Tongue (tissue), 1 donor: ENCODE measurements at regions not wholly inside any gene's neighbourhood (a gene's known extent, or its start where the extent isn't known, plus 50 kb on each side); places are given as distances from the start of the nearest gene placed in this dataset.
A peak's percentile ranks its signal among the peaks of the same experiment; 100 is the strongest.

ENCODE experiments used
- DNase-seq: peaks from one replicate; pipeline ENCODE4 v3.0.0-alpha.2; 2015

GRCh38 chr15:97350813-97351212 is 609.7 kb upstream of the ARRDC4 start:
- no peak for DNase-seq

- DNase-seq = no peak
Measured at GRCh38 chr15:97383516-97383915, 577.0 kb upstream of the ARRDC4 start.

GRCh38 chr15:97386940-97387339 is 573.6 kb upstream of the ARRDC4 start:
- DNase-seq = no peak

- no peak for DNase-seq
Measured at GRCh38 chr15:97401195-97401594, 559.3 kb upstream of the ARRDC4 start.

- DNase-seq = no peak
Measured at GRCh38 chr15:97401970-97402369, 558.5 kb upstream of the ARRDC4 start.

DNA sequence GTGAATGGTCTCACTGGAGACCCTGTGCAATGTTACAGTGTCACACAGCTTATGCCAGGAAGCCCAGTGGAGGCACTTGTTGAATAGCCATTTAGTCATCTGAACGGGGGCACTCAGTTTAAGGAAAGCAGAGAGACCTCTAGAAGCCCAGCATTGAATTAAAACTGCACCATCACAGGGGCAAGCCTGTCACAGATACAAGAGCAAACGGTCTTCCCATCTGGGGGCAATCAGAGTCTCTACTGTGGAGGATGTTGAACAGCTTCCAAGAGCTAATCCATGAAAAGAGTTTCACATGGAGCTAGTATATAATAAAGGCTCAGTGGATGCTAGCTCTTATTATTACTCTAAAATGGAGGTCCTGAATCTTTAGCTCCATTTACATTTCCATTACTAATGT is 553.7 kb upstream of the ARRDC4 start:
- DNase-seq = no peak

DNA sequence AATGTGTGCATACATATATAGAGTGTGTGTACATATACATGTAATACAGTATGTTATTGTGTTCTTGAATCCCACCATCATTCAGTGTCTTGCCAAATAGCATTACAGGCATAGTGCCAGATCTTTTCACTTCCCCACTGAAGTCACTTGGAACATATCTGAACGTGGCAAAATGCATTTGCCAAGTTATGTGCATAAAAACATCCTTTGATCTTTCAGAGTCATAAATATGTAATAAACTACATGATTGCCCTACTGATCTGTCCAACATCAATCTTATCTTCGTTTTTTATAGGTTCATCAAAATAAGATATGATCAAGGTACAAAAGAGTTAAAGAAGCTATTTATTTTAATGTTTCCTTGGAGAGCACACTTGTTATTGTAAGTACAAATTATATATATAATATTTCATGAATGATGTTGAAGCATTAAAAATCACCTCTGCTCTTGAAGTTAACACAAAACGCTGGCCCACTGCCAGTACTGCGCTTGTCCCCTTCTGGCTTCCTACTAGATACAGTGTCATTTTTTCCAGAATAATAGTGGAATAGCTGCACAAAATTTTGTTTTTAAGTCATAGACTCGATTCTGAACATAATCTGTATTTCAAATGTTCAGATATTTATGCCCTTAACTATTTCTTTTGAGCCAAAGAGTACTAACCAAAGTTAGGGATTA is 549.5 kb upstream of the ARRDC4 start:
- DNase-seq = no peak

- no peak for DNase-seq
Measured at GRCh38 chr15:97420130-97420529, 540.4 kb upstream of the ARRDC4 start.

GRCh38 chr15:97425596-97425995 is 534.9 kb upstream of the ARRDC4 start:
- DNase-seq = no peak

DNA sequence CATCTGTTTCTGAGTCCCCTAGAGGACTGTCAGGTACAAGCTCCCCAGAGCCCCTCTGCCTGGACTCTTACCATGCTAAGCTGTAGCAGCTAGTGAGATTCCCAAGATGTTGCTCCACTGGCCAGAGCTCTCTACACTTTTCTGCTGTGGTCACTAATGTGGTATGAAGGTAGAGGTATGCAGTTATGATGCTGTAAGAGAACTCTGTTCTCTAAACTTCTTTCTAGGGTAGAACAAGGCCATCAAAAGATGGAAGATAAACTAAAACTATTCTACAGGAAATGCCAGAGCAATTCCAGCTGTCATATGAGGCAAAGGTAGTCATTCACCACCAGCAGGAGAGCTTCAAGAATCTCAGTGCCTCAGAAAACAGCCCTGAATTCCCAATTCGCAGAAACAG is 517.4 kb upstream of the ARRDC4 start:
- no peak for DNase-seq

DNA sequence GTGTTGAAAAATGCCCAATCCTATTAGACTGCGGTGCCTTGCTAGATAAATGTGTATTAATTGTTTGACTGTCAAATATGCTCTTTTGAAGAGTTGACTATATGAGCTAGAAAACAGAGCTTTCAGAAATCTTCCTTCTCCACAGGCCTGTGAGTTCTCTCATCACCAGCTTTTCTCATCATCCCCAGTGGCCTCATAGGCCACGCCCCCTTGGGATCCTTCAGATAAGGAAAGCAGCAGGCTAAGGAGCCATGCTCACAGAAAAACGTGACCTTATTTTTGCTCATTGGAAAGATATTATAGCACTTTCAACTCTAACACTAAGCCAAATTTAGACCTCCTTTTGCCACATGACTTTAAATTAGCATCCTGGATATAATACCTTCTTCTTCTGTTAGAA is 514.4 kb upstream of the ARRDC4 start:
- DNase-seq = no peak

- DNase-seq = no peak
Measured at GRCh38 chr15:97456521-97457202, 503.8 kb upstream of the ARRDC4 start.

GRCh38 chr15:97457203-97457847 is 503.2 kb upstream of the ARRDC4 start:
- DNase-seq = no peak

GRCh38 chr15:97459771-97460170 is 500.7 kb upstream of the ARRDC4 start:
- peak; percentile 58 for DNase-seq

DNA sequence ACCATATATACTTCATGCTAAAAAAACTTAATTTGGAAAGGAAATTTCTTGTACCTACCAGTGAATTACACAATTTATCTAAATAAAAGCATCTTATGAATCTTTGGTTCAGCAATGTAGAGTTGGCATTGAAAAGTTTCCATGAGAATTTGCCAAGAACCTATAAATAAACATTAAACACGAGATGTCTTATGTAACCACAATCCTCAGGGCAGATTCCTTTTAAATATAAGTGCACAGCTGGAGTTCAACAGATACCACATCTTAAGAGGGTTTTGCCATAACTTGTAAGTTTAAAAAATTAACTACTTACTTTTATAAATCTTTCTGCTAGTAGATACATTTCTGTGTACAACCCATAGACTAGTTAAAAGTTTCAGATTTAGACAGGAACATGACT is 499.3 kb upstream of the ARRDC4 start:
- DNase-seq = peak; percentile 25

- no peak for DNase-seq
Measured at GRCh38 chr15:97463696-97464095, 496.8 kb upstream of the ARRDC4 start.

DNA sequence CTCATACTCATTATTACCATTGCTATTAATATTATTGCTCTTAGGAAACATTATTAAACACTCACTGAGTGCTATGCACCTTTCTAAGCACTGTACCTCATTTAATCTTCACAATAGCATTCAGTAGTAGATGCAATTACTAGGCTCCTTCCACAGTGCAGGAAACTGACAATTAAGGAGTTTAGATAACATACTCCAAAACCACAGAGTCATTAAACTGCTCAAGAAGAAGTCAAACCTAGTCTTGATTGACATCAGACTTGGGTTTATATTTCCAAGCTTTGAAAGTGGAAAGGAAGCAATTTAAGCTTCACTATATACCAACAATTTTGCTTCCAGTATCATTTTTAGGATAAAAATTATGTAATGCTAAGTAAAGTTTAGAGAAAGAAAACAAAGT is 490.1 kb upstream of the ARRDC4 start:
- no peak for DNase-seq

- no peak for DNase-seq
Measured at GRCh38 chr15:97473627-97474026, 486.9 kb upstream of the ARRDC4 start.

DNA sequence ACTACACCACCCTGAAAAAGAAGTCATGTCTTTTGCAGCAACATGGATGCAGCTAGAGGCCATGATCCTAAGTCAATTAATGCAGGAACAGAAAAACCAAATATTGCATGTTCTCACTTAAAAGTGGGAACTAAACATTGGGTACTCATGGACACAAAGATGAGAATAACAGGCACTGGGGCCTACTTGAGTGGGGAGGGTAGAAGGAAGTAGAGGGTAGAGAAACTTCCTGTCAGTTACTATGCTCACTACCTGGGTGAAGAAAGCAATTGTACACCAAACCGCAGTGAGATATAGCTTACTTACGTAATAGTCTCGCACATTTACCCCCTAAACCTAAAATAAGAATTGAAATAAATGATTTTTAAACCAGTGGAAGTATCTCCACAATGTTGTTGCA is 480.5 kb upstream of the ARRDC4 start:
- DNase-seq = no peak

- DNase-seq = no peak
Measured at GRCh38 chr15:97482521-97482920, 478.0 kb upstream of the ARRDC4 start.

- DNase-seq = no peak
Measured at GRCh38 chr15:97483232-97483631, 477.3 kb upstream of the ARRDC4 start.

GRCh38 chr15:97490429-97490828 is 470.1 kb upstream of the ARRDC4 start:
- DNase-seq = no peak

GRCh38 chr15:97501291-97501690 is 459.2 kb upstream of the ARRDC4 start:
- DNase-seq = no peak

GRCh38 chr15:97502038-97502437 is 458.5 kb upstream of the ARRDC4 start:
- DNase-seq = no peak
